ENCODE measurements at regions not wholly inside any gene's neighbourhood (a gene's known extent, or its start where the extent isn't known, plus 50 kb on each side); places are given as distances from the start of the nearest gene placed in this dataset.

- no peak for TF ChIP-seq HMGXB3 (CRISPR knock-in tag; IDR thresholded peaks at IDR 0.05; ENCODE audit: borderline replicate concordance)
- TF ChIP-seq HCFC1 (IDR thresholded peaks at IDR 0.05; ENCODE audit: low read depth, low read length), result no peak
- no peak for TF ChIP-seq ZFP91 (CRISPR knock-in tag; IDR thresholded peaks at IDR 0.05; ENCODE audit: borderline replicate concordance)
- no peak for TF ChIP-seq ZNF280D (CRISPR knock-in tag; IDR thresholded peaks at IDR 0.05)
Measured at GRCh38 chr3:22431334-22431733, 680.3 kb upstream of the ZNF385D start (continued).

All from HepG2 (cell line).